ENCODE measurements at regions not wholly inside any gene's neighbourhood (a gene's known extent, or its start where the extent isn't known, plus 50 kb on each side); places are given as distances from the start of the nearest gene placed in this dataset.

DNA sequence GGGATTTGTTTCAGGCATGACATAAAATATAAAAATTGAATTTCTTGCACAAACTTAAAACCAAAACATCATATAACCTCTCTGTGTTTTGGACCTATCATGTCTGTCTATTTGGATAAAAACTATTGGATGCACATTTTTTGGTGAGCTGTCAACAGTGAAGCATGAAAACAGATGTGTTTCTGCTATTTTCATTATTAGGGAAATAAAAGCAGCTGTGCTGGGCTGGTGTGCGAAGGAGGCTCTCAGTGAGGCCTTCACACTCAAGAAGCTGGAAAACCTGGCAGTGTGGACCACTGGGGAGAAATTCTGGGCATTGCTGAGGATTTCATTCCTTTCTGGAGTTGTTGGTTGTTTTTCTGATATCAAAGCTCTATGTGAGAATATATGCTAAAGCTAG, 395.3 kb downstream of the GJA1 start:
- no peaks in the 10 kb centered on the region for H3K9me3 ChIP-seq (replicated peaks; ENCODE audit: control insufficient read depth, insufficient read depth, low read depth, low read length)
- no TSS peak for BruUV-seq (replicated peaks)
- FAIRE-seq (no peak), ATAC-seq (no peak), DNase-seq (ENCODE audit: extremely low read depth in 1 of 4, low spot score in 3 of 4) (no peak)
- intact Hi-C loops (cut with micrococcal nuclease) (no loop called here), in situ Hi-C loops (cut with MboI) (no loop called here)
- no peaks in the 10 kb centered on the region for H3K79me2 ChIP-seq (ENCODE audit: control insufficient read depth, insufficient read depth, low read length)
- WGBS (ENCODE audit: insufficient coverage, low coverage, missing lambda C conversion rate), result 0% methylated on average over 1 of the region's 1 CpG
- CTCF ChIA-PET (ENCODE audit: low intra/inter-chr PET ratio), result no interaction called here
- no peaks in the 10 kb centered on the region for H4K20me1 ChIP-seq (replicated peaks; ENCODE audit: control insufficient read depth, insufficient read depth, low read length)
- H3K9ac ChIP-seq (ENCODE audit: insufficient read depth in 1 of 2, low read depth in 2 of 2, low read length in 2 of 2), result no peak overlapping the region
- POLR2A ChIA-PET, result no interaction called here
- no peaks in the 10 kb centered on the region for H3K4me1 ChIP-seq (replicated peaks in 1 of 2; ENCODE audit: control insufficient read depth in 2 of 2, insufficient read depth in 2 of 2, low read length in 2 of 2)
- H2AFZ ChIP-seq (ENCODE audit: low read depth, low read length), result no peak overlapping the region
- H3K27ac ChIP-seq (ENCODE audit: extremely low read depth, low read depth, low read length), result no peak overlapping the region
- no peaks in the 10 kb centered on the region for H3K27me3 ChIP-seq (ENCODE audit: control insufficient read depth in 2 of 2, insufficient read depth in 2 of 2, low read length in 2 of 2)
- no peaks in the 10 kb centered on the region for H3K9me1 ChIP-seq (ENCODE audit: control insufficient read depth, insufficient read depth, low read length)
- H3K4me3 ChIP-seq, result no peak overlapping the region
- TF ChIP-seq UBTF (IDR thresholded peaks at IDR 0.05; ENCODE audit: borderline replicate concordance in 1 of 2, low read depth in 2 of 2, low read length in 2 of 2) (no peak), POLR2H (tag; IDR thresholded peaks at IDR 0.05; ENCODE audit: low read depth) (no peak), MEF2A (IDR thresholded peaks at IDR 0.05; ENCODE audit: control insufficient read depth, low read depth, low read length) (no peak)
- no peak overlapping the region for H3K4me2 ChIP-seq (ENCODE audit: insufficient read depth, low read length)
- no peaks in the 10 kb centered on the region for H3K36me3 ChIP-seq (ENCODE audit: control insufficient read depth, insufficient read depth, low read length)

- H3K9me1 ChIP-seq (ENCODE audit: control insufficient read depth, insufficient read depth, low read length), result no peaks in the 10 kb centered on the region
- H2AFZ ChIP-seq (ENCODE audit: low read depth, low read length), result no peak overlapping the region
- no peak overlapping the region for H3K9ac ChIP-seq (ENCODE audit: insufficient read depth in 1 of 2, low read depth in 2 of 2, low read length in 2 of 2)
- no TSS peak for BruUV-seq (replicated peaks)
- H3K4me2 ChIP-seq (ENCODE audit: insufficient read depth, low read length), result no peak overlapping the region
- no peaks in the 10 kb centered on the region for H3K4me1 ChIP-seq (replicated peaks in 1 of 2; ENCODE audit: control insufficient read depth in 2 of 2, insufficient read depth in 2 of 2, low read length in 2 of 2)
- H3K27me3 ChIP-seq (ENCODE audit: control insufficient read depth in 2 of 2, insufficient read depth in 2 of 2, low read length in 2 of 2), result no peaks in the 10 kb centered on the region
- no peaks in the 10 kb centered on the region for H3K9me3 ChIP-seq (replicated peaks; ENCODE audit: control insufficient read depth, insufficient read depth, low read depth, low read length)
- FAIRE-seq (no peak), DNase-seq (ENCODE audit: extremely low read depth in 1 of 4, low spot score in 3 of 4) (no peak), ATAC-seq (no peak)
- H3K27ac ChIP-seq (ENCODE audit: extremely low read depth, low read depth, low read length), result no peak overlapping the region
- no peak overlapping the region for H3K4me3 ChIP-seq
- TF ChIP-seq MED1 (CRISPR knock-in tag; IDR thresholded peaks at IDR 0.05; ENCODE audit: borderline replicate concordance) (no peak), HDGF (IDR thresholded peaks at IDR 0.05) (no peak), POLR2G (IDR thresholded peaks at IDR 0.05; ENCODE audit: low read depth, low read length) (no peak), RAD21 (CRISPR knock-in tag; conservative IDR thresholded peaks at IDR 0.05 in 1 of 2, IDR thresholded peaks at IDR 0.05 in 1 of 2) (no peak), ZNF280B (CRISPR knock-in tag; IDR thresholded peaks at IDR 0.05) (no peak), E2F3 (CRISPR knock-in tag; IDR thresholded peaks at IDR 0.05) (no peak)
- in situ Hi-C loops (cut with MboI) (no loop called here), intact Hi-C loops (cut with micrococcal nuclease) (no loop called here)
- 0% methylated on average over 2 of the region's 2 CpGs for WGBS (ENCODE audit: insufficient coverage, low coverage, missing lambda C conversion rate)
- H3K36me3 ChIP-seq (ENCODE audit: control insufficient read depth, insufficient read depth, low read length), result no peaks in the 10 kb centered on the region
- CTCF ChIA-PET (ENCODE audit: low intra/inter-chr PET ratio), result no interaction called here
- no peaks in the 10 kb centered on the region for H4K20me1 ChIP-seq (replicated peaks; ENCODE audit: control insufficient read depth, insufficient read depth, low read length)
- H3K79me2 ChIP-seq (ENCODE audit: control insufficient read depth, insufficient read depth, low read length), result no peaks in the 10 kb centered on the region
- POLR2A ChIA-PET, result no interaction called here
These were observed 400.2 kb downstream of the GJA1 start for GRCh38 chr6:121835662-121836061.

Measured in K562 (cell line).